ACHN (cell line): ENCODE measurements at regions not wholly inside any gene's neighbourhood (a gene's known extent, or its start where the extent isn't known, plus 50 kb on each side); places are given as distances from the start of the nearest gene placed in this dataset.
A peak's percentile ranks its signal among the peaks of the same experiment; 100 is the strongest.

Experiments used
- DNase-seq: peaks from one replicate; pipeline ENCODE4 v3.0.0-alpha.2; 2015
- in situ Hi-C: cut with HindIII; loops from 2 replicates; pipeline ENCODE4 v1.10.0; 2017; ENCODE audit warnings: low sequenced_read_pairs, low pct_ligation_motif_present, low pct_unique_long_range_greater_than_20kb

GRCh38 chr2:198324071-198324470, 519.7 kb downstream of the PLCL1 start:
- no peak for DNase-seq
- in situ Hi-C loops = no loop called here

DNA sequence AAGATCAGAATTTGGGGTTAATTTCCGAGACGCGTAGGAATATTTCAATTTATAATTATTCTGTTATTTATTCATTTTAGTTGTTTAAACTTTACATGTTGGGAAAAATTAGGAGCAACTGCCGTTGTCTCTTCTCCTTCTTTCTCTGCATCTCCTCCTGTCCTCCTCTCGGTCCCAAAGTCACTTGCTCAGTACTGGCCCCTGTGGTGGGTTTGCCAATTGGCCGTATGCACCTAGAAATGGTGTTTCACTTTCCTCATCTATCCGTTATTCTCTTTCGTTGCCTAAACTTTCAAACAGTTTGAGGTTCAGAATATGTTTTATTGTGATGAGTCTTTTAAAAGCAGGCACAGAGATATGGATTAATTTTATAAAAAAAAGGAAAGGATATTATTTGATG, 517.9 kb downstream of the PLCL1 start:
- peak; percentile 4 for DNase-seq
- in situ Hi-C loops = no loop called here

DNA sequence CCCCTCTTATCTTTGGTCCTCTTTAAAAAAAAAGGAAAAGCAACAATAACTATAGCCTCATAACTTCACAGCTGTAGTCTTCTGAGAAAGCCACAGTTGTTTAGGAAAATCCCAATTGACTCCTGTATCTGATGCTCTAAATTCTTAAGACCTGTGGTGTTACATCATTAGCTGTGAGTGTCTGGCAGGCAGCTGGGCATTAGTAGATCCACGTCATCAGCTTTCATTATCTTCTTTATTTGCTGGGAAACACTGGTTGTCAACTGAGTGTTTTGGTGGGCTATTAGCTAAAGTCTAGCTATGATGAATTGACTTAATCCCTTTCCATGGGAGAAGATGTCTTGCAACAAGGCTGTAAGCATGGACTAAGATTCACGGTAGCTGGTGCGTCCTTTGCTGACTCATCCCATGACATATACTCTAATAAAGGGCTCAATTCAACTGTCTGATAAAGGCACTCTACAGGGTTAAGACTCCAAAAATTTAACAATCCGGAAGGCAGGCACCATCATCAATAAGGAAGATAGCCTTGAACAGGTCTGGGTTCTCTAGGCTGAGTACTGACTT, 517.2 kb downstream of the PLCL1 start:
- in situ Hi-C loops = no loop called here
- DNase-seq = no peak

DNA sequence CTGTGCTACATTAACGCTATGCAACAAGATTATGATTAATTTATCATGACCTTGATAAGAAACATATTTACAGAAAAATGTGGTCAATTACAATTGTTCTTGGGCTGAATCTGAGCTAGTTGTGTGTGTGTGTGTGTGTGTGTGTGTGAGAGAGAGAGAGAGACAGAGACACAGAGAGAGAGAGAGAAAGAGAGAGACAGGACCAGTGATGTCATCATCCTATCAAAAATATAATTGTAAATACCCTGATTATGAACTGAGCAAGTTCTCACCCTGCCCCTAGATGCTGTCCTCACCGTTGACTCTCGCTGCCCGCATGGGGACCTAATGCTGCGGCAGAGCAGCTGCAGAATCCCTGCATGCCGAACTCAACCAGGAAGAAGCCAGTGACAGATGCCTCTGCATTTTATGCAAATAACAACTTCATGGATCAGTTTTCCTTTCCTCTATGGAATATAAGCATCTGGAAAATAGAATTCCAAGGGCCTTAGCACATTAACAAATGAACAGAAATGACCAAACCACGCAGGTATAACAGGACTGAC, 512.5 kb downstream of the PLCL1 start:
- in situ Hi-C loops = no loop called here
- DNase-seq = no peak

DNA sequence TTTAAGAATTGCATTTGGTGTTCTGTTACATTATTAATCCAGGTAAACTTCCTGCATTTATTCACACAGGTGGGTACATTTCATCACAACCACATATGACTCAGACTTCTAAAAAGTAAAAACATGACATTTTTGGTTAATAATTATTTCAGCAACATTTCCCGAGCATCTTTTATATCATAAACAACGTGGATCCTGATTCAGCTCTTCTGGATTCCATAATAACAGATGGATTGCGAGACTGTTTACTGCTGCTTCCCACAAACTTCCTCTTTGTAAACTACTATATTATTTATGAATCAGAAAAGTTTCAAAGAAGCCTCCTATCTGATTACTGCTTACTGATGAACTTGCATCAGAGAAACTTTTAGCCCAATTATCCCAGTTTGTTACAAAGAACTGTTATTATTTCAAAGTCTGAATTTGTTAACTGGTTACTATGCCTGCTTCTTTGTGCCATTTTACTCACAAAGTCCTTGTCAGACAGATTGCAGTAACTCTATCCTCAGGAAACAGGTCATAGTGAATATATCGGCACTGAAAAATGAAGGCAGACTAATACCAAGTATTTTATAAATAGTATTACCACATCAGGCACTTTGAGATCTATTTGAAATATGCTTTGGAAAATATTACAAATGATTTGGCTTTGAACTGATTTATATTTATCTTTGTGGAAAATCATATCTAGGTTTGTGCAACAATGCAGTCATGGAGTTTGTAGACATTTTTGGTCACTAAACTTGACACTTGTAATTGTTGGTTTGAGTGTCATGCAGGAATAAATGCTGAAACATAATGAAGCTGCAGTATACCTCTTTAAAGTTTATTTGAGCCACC, 511.6 kb downstream of the PLCL1 start:
- in situ Hi-C loops = no loop called here
- DNase-seq = no peak

- in situ Hi-C loops = no loop called here
- DNase-seq = peak; percentile 52
Observed at GRCh38 chr2:198314559-198315153, 510.3 kb downstream of the PLCL1 start.

DNA sequence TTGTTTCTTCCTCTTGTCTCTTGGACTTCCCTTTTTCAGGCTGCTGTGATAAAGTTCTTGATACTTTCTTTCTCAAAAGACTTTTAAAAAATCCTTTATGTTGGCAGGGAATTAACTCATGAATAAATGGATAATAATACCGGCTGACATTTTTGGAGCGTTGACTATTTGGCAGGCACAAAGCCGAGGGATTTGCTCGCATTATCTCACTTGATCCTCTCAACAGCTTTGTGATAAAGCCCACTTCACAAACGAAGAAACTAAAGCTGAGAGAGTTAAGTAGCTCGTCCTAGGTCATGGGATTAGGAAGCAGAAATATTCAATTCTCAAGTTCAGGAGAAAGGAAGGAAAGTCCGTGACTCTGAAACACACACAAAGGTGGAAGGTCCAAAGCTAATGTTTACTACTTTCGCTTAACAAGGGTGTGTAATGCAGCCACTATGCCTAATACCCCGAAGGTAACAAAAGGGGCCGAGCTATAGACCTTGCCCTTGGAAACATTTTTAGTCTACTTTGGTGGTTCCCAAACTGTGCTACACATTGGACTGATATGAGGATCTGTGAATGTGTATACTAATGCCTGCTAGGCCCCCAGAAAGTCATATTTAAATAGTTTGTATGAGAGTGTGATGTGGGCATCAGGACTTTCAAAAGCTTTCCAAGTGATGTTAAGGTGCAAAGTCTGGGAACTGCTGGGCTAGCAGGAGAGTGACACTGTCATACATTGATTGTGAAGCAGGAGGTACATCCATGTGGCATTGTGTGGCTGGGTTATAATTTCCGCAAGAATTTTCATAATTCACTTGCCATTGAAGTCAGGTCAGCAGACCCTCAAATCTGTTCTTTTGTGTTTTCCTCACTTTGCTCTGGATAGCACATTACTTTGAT, 508.4 kb downstream of the PLCL1 start:
- in situ Hi-C loops = no loop called here
- no peak for DNase-seq

DNA sequence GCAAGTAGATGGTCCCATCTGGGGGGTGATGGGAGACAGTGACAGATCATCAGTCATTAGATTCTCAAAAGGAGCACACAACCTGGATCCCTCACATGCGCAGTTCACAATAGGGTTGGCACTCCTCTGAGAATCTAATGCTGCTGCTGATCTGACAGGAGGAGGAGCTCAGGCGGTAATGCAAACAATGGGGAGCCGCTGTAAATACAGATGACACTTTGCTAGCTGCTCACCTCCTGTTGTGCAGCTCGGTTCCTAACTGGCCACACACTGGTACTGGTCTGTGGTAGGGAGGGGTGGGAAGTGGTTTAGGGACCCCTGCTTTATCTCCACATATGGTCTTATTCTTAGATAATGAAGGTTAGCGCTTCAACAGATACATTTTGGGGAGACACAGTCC, 506.6 kb downstream of the PLCL1 start:
- in situ Hi-C loops = no loop called here
- no peak for DNase-seq

DNA sequence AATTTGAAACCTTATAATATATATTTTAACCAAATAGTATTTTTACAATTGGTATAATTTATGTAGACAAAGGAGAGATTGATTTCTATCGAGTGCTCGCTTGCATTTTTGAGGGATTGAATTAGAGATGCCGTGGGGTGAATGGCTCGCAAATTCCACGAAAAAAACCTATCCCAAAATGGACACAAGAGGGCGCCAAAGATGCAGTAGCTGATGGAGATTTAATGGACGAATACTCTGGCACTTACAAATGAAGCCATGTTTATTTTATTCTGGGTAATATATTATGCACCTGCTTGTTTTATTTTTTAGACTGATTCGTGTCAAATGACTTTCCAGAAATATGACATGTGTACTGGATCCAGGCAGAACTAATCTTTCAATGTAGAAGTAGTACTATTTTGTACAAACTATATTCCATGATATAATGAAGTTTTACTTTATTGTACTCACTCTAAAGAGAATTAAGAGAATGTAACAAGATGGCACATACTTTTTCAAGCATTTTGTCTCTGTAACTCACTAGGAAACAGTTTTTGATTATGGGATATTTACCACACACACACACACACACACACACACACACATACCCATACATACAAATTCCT, 505.4 kb downstream of the PLCL1 start:
- peak; percentile 67 for DNase-seq
- in situ Hi-C loops = no loop called here

- DNase-seq = no peak
- in situ Hi-C loops = no loop called here
Observed at GRCh38 chr2:198309081-198309480, 504.7 kb downstream of the PLCL1 start.

DNA sequence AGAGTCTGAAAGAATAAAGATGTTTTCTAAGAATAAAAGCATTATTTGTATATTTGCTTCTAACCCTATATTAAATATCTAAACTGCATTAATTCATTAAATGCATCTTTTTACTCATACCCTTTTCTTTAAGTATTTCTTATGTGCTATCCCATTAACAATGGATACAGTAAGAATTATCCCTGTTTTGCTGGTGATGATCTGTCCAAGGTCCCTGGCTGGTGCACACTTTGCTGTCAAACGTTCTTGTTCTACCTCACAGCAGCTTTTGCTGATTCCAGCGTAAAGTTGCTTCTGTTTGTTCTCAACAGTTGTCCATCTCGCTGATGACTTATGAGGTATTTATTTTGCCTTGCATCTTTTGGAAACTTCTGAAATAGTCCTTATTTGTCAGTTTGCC, 504.0 kb downstream of the PLCL1 start:
- DNase-seq = no peak
- in situ Hi-C loops = no loop called here

DNA sequence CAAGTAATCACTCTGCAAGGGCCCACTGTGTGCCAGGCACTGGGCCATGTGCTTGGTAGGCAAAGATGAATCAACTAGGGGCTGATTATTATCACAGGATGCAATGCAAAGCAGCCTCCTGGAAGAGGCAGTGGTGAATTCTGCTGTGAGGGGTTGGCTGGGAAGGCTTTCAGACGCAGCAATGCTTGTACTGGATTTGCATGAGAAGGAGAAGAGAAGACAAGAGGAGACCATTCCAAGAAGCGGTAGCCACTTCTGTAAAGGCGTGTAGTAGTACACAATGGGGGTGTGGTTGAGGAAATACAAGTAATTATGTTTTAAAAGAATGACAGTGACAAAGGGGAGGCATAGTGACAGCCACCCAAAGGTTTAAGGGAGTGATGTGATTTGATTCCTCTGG, 502.7 kb downstream of the PLCL1 start:
- DNase-seq = no peak
- in situ Hi-C loops = no loop called here

DNA sequence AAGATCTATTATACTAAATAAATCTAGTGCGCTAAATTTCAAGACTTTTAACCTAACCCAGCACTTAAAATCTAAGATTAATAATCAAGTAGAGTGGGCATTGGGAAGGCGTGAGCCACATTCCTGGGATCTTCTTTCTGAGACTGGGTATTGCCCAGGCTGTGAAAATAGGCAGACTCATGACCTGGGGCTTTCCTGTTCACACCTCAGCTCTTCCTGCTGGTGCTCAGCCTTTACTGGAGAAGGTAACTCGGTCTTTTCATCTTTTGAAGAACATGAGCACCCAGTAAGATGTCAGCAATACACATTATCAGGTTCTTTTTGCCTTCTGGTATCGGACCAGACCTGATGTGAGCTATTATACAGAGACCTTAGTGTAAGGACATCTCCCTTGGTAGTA, 500.5 kb downstream of the PLCL1 start:
- DNase-seq = no peak
- in situ Hi-C loops = no loop called here

- in situ Hi-C loops = no loop called here
- no peak for DNase-seq
Observed at GRCh38 chr2:198297350-198297749, 493.0 kb downstream of the PLCL1 start.

- in situ Hi-C loops = no loop called here
Observed at GRCh38 chr2:198296665-198297308, 492.4 kb downstream of the PLCL1 start.

GRCh38 chr2:198293281-198293680, 488.9 kb downstream of the PLCL1 start:
- no peak for DNase-seq
- in situ Hi-C loops = no loop called here

More at GRCh38 chr2:198296665-198297308, 492.4 kb downstream of the PLCL1 start:
- DNase-seq = peak; percentile 52

DNA sequence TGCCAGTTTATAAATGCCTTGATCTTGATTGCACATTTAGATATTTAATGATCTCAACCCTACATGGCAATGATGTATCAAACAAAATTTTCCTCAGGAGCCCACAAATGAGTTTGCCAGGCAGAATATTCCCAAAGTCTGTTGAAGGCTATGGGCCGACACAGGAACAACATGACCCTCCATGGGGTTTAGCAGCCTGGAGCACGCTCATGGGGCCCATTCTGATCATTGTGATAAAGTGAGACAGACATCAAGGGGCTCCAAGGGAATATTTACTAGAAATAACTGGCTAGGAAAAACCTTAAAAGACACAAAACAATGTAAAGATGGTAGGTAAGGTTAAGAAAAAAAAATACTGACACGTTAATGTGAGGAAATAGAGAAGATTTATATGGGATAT, 485.4 kb downstream of the PLCL1 start:
- in situ Hi-C loops = no loop called here
- no peak for DNase-seq

GRCh38 chr2:198287706-198288105, 483.3 kb downstream of the PLCL1 start:
- in situ Hi-C loops = no loop called here
- no peak for DNase-seq
